MCF 10A (cell line): ENCODE measurements at regions not wholly inside any gene's neighbourhood (a gene's known extent, or its start where the extent isn't known, plus 50 kb on each side); places are given as distances from the start of the nearest gene placed in this dataset.

Source experiments
- BruUV-seq: library from RNA; stranded (reverse); fragments of 400-500 nt; replicated peaks from 2 replicates; lab custom pipeline; 2021; lab: Mats Ljungman, UMichigan
- CTCF ChIA-PET: fragments of 300-600 bp; sonication (Branson Sonifier 250); formaldehyde crosslinking; extraction: SDS; loops from one replicate; lab custom pipeline; 2021; ENCODE audit warnings: antibody characterized with exemption, inconsistent platforms; lab: Yijun Ruan, JAX
- POLR2A ChIA-PET: fragments of 300-600, 350-650 bp; sonication (Branson Sonifier 250); formaldehyde crosslinking; extraction: SDS; loops from one replicate; lab custom pipeline; 2020; ENCODE audit warnings: antibody characterized with exemption, inconsistent platforms; lab: Yijun Ruan, JAX
- DNase-seq: peaks from one replicate; pipeline ENCODE4 v3.0.0-alpha.2; 2018; ENCODE audit not compliant: unreplicated experiment
- H3K27ac Mint-ChIP-seq: one replicate; pipeline ENCODE4 v1.8.0; 2022; ENCODE audit warnings: mild to moderate bottlenecking, low read depth, mixed read lengths; ENCODE audit not compliant: unreplicated experiment
- H3K27me3 Mint-ChIP-seq: one replicate; pipeline ENCODE4 v1.8.0; 2022; ENCODE audit warnings: mixed read lengths; ENCODE audit not compliant: insufficient read depth, unreplicated experiment
- H3K36me3 Mint-ChIP-seq: one replicate; pipeline ENCODE4 v1.8.0; 2022; ENCODE audit warnings: mild to moderate bottlenecking, moderate library complexity, mixed read lengths; ENCODE audit not compliant: insufficient read depth, unreplicated experiment
- H3K4me1 Mint-ChIP-seq: one replicate; pipeline ENCODE4 v1.8.0; 2022; ENCODE audit warnings: mixed read lengths; ENCODE audit not compliant: insufficient read depth, unreplicated experiment
- H3K4me3 Mint-ChIP-seq: one replicate; pipeline ENCODE4 v1.8.0; 2022; ENCODE audit warnings: mild to moderate bottlenecking, moderate library complexity, mixed read lengths; ENCODE audit not compliant: unreplicated experiment
- H3K9me3 Mint-ChIP-seq: one replicate; pipeline ENCODE4 v1.8.0; 2022; ENCODE audit warnings: mixed read lengths; ENCODE audit not compliant: unreplicated experiment
- intact Hi-C: fragments of 100-400 bp; cut with micrococcal nuclease; formaldehyde crosslinking; loops from 2 replicates; pipeline ENCODE4 v1.14.1; 2022
- TF ChIP-seq, protein P1 (sequence below): fragments of 200-600 bp; IDR thresholded peaks from one replicate; pipeline ENCODE4 v1.8.0; 2022; ENCODE audit warnings: antibody characterized with exemption, mild to moderate bottlenecking; ENCODE audit not compliant: unreplicated experiment

DNA sequence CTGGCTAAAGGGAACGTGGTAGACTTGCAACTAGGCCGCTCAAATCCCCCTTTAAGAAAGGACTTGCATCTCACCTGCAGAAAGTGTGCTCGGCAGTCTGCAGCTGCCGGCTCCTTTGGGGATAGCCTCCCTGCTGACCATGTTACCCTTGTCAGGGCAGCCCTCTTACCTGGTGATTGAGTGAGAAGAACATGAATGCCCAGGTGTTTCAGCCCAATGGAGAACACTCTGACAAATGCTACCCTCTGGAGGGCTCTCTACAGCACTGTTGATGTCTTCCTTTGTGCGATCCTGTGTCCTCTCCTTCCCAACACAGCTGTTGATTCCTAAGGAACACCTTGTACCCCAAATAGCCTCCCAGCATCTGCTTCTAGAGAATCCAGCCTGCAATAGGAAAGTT, 178.7 kb upstream of the LDB2 start:
- Mint-ChIP-seq H3K36me3 (no peaks in the 10 kb centered on the region), H3K4me1 (no peaks in the 10 kb centered on the region), H3K27me3 (no peaks in the 10 kb centered on the region), H3K4me3 (no peak overlapping the region), H3K9me3 (no peaks in the 10 kb centered on the region), H3K27ac (no peak overlapping the region)
- ChIA-PET CTCF (no interaction called here), POLR2A (no interaction called here)
- no peak for DNase-seq
- no TSS peak for BruUV-seq
- intact Hi-C loops, result no loop called here
- TF ChIP-seq, protein P1, sequence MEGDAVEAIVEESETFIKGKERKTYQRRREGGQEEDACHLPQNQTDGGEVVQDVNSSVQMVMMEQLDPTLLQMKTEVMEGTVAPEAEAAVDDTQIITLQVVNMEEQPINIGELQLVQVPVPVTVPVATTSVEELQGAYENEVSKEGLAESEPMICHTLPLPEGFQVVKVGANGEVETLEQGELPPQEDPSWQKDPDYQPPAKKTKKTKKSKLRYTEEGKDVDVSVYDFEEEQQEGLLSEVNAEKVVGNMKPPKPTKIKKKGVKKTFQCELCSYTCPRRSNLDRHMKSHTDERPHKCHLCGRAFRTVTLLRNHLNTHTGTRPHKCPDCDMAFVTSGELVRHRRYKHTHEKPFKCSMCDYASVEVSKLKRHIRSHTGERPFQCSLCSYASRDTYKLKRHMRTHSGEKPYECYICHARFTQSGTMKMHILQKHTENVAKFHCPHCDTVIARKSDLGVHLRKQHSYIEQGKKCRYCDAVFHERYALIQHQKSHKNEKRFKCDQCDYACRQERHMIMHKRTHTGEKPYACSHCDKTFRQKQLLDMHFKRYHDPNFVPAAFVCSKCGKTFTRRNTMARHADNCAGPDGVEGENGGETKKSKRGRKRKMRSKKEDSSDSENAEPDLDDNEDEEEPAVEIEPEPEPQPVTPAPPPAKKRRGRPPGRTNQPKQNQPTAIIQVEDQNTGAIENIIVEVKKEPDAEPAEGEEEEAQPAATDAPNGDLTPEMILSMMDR, result no peak

DNA sequence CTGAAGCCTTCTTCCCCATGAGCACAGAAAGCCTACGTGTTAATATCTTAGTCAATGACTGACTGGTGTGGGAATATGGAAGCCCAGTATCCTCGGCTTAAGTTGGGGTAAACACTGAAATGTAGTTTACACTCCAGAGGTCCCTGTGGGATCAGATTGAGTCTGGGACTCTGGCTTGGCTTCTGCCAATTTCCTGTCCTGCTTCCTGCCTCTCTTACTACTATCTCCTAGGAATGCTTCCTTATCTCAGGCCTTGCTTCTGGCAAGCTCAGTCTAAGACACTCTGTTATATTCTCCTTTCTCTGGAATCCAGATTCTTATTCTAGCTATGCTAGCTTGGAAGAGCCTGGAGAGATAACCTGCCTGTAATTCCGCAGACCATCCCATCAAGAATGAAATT, 174.0 kb upstream of the LDB2 start:
- BruUV-seq, result no TSS peak
- no peak overlapping the region for H3K4me3 Mint-ChIP-seq
- TF ChIP-seq, protein P1, result no peak
- DNase-seq, result no peak
- POLR2A ChIA-PET, result interaction anchor here (1.0 to 1.1 kb wide), 2 partner anchors 10 to 41 kb away, joined by 3 read pairs; no protein-coding TSS in a partner anchor
- intact Hi-C loops, result no loop called here
- no peaks in the 10 kb centered on the region for H3K36me3 Mint-ChIP-seq
- CTCF ChIA-PET, result no interaction called here
- H3K27ac Mint-ChIP-seq, result no peak overlapping the region
- H3K9me3 Mint-ChIP-seq, result no peaks in the 10 kb centered on the region
- H3K27me3 Mint-ChIP-seq, result no peaks in the 10 kb centered on the region
- H3K4me1 Mint-ChIP-seq, result peaks cover 13% of the 10 kb centered on the region

DNA sequence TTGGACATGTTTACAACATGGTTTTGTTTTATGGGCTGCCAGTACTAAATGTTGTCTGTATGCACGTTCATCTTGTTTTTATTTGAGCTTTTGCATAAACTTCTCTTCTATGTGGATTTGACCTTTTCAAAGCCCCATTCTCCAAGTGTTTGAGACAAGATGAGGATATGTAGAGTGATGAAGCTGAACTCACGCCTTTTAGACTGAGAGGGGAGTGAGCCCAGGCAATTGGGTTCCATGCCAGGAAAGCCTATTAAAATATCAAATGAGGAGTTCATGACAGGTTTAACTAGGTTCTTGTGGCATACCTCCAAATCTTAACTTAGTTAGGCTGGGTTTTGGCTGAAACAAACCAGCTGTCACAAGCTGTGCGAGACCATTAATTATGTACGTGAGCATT, 170.4 kb upstream of the LDB2 start:
- Mint-ChIP-seq H3K27ac (no peak overlapping the region), H3K36me3 (peaks cover 5% of the 10 kb centered on the region), H3K27me3 (no peaks in the 10 kb centered on the region), H3K9me3 (no peaks in the 10 kb centered on the region), H3K4me3 (no peak overlapping the region), H3K4me1 (peaks cover 30% of the 10 kb centered on the region)
- BruUV-seq, result no TSS peak
- DNase-seq, result no peak
- POLR2A ChIA-PET, result interaction anchor here (0.7 kb wide), 1 partner anchor 60 kb away, joined by 5 read pairs; no protein-coding TSS in a partner anchor
- CTCF ChIA-PET, result no interaction called here
- TF ChIP-seq, protein P1, result no peak
- intact Hi-C loops, result loop anchor here (5.0 kb wide), 1 partner anchor 37 kb away; no protein-coding TSS in a partner anchor

DNA sequence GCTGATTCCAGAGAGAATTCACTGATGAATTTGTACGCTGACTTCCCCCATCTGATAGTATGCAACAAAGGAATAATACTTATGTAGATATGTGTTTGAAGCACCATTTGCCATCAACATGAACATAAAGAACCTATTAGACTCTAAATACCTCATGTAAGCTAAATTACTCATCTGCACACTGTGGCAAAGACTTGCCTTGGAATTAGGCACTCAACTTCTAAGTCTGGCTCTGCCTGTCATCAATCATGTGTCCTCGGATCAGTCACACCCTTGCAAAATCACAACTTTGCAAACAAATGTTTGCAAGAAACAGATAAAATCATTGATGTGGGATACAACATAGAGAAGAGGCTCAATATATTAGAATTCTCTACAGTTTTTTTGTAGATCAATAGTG, 169.9 kb upstream of the LDB2 start:
- Mint-ChIP-seq H3K9me3 (no peaks in the 10 kb centered on the region), H3K4me3 (no peak overlapping the region), H3K27me3 (no peaks in the 10 kb centered on the region), H3K4me1 (peaks cover 30% of the 10 kb centered on the region), H3K27ac (no peak overlapping the region), H3K36me3 (peaks cover 5% of the 10 kb centered on the region)
- TF ChIP-seq, protein P1, result no peak
- DNase-seq, result no peak
- BruUV-seq, result no TSS peak
- POLR2A ChIA-PET, result interaction anchor here (0.7 kb wide), 1 partner anchor 61 kb away, joined by 5 read pairs; no protein-coding TSS in a partner anchor
- CTCF ChIA-PET, result no interaction called here
- intact Hi-C loops, result loop anchor here (5.0 kb wide), 1 partner anchor 36 kb away; no protein-coding TSS in a partner anchor
